Urinary bladder (tissue), 3 donors: ENCODE measurements at regions not wholly inside any gene's neighbourhood (a gene's known extent, or its start where the extent isn't known, plus 50 kb on each side); places are given as distances from the start of the nearest gene placed in this dataset.

Source experiments
- DNase-seq: peaks from one replicate; pipeline ENCODE4 v3.0.0-alpha.2; 2015; ENCODE audit errors: extremely low spot score
- H3K27ac ChIP-seq: one replicate; pipeline ENCODE4 v1.5.1; 2013; ENCODE audit warnings: low read depth, mild to moderate bottlenecking, moderate library complexity
- H3K36me3 ChIP-seq: one replicate; pipeline ENCODE4 v1.6.1; 2013; ENCODE audit warnings: mild to moderate bottlenecking, moderate library complexity; ENCODE audit not compliant: insufficient read depth
- H3K4me1 ChIP-seq: one replicate; pipeline ENCODE4 v1.6.1; 2013; ENCODE audit warnings: mild to moderate bottlenecking, moderate library complexity; ENCODE audit not compliant: insufficient read depth
- H3K4me3 ChIP-seq: one replicate; pipeline ENCODE4 v1.5.1; 2013; ENCODE audit warnings: low read depth, low read length
- WGBS: extraction: QIAGEN DNeasy Blood & Tissue Kit; methylation state at CpG from one replicate; pipeline ENCODE4 v1.1.7; 2013; 5-methylcytosine and 5-hydroxymethylcytosine counted together
- donor health status: healthy with polysubstance abuse.
- donor health status: healthy.

DNA sequence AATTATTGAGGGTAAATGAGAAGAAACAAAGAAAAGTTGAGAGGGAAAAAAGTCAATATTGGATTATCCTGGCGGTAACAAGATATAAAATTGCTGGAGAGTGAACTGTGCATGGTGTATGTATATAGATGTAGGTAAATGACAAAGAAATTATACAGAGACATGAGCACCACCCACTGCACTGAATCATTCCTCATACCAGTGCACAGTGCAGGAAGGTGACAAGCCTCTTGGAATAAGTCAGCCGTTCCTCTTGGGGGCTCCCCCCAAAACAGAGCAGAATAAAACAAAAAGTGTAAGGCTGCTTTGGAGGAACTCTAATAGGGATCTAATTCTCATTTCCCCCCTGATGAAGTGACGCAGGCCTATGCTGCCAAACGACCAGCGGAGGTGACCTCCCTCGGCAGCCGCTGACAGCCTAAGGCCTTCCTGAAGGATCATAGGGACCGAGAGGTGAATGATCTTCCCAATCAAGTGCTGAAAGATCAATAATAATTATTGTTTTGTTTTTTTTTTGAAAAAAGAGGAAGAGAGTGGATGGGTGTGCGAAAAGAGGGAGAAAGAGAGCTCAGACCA lies 245.0 kb downstream of the PSAT1 start:
- Histone ChIP-seq H3K36me3 (no peaks in the 10 kb centered on the region), H3K4me3 (no peak overlapping the region)
- WGBS, result 91% methylated on average over 9 of the region's 9 CpGs

DNA sequence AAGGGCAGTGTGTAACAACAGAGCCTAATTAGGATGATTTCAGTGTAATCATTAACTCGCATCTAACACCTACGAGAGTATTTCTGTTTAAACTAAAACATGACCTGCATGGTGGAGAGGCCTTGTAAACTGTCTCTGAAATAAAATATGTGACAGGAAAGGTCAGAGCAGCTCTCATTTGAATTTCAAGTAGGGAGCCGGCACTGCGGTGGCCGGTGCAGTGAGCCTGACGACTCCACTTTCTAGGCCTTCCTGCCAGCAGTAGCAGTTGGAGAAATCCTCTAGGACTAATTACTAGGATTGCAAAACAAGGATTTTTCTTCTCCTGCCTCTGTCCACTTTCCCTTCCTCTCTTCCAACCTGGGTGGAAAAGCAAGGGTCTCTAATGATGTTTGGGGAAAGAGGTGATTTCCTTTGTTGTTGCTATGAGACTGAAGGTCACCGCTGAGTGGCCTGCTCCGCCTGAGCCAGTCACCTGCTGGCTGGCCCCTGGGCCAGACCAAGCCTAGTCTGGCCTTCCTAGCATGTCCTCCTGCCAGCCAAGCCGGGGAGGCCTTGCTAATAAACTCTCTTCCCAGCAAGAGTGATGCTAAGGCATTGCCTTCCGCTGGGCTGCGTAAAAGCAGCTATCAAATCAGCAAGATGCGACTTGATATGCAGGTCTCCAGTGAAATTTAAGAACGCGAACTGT lies 245.7 kb downstream of the PSAT1 start:
- no peak for DNase-seq
- Histone ChIP-seq H3K4me3 (no peak overlapping the region), H3K27ac (no peak overlapping the region), H3K4me1 (no peaks in the 10 kb centered on the region), H3K36me3 (no peaks in the 10 kb centered on the region)
- 62% methylated on average over 14 of the region's 14 CpGs for WGBS

More for the DNA sequence above, 245.0 kb downstream of the PSAT1 start:
- DNase-seq, result no peak
- Histone ChIP-seq H3K27ac (no peak overlapping the region), H3K4me1 (no peaks in the 10 kb centered on the region)

DNA sequence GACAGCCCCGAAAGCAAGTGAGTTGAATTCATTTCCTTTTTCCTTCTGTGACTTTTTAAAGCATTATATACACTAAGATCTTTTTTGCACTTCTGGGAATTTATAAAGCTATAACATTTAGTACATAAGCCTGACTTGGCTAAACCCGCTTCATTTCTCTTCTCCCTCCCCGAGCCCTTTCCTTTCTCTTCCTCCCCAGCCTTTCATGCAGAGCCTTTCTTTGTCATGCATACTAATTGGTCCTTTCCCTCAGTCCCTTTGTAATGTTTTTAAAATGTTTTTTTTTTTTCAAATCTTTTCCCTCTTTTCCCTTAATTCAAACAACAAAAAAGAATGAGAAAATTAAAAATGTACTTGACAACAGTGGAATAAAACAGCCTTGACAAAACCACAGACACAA lies 246.4 kb downstream of the PSAT1 start:
- 40% methylated on average over 3 of the region's 3 CpGs for WGBS
- DNase-seq, result no peak

DNA sequence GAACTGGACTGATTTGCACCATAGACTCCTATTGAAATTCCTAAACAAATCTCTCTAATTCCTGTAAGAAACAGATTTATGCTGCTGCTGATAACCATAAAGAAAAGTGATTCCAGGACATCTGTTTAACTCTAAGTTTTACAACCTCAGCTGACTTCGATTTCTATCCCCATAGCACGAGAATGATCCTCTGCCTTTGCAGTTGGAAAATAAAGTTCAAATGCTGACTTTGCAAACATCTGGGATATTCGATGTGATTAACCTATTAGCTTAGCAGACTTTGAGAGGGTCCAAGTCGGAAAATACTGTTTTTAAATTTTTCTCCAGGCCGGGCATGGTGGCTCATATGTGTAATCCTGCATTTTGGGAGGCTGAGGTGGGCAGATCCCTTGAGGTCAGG lies 247.3 kb downstream of the PSAT1 start:
- no peaks in the 10 kb centered on the region for H3K4me1 ChIP-seq
- H3K27ac ChIP-seq, result no peak overlapping the region
- H3K36me3 ChIP-seq, result no peaks in the 10 kb centered on the region
- 54% methylated on average over 5 of the region's 5 CpGs for WGBS
- H3K4me3 ChIP-seq, result no peak overlapping the region
- DNase-seq, result no peak

More for the DNA sequence above, 246.4 kb downstream of the PSAT1 start:
- Histone ChIP-seq H3K36me3 (no peaks in the 10 kb centered on the region), H3K27ac (no peak overlapping the region), H3K4me3 (no peak overlapping the region), H3K4me1 (no peaks in the 10 kb centered on the region)

DNA sequence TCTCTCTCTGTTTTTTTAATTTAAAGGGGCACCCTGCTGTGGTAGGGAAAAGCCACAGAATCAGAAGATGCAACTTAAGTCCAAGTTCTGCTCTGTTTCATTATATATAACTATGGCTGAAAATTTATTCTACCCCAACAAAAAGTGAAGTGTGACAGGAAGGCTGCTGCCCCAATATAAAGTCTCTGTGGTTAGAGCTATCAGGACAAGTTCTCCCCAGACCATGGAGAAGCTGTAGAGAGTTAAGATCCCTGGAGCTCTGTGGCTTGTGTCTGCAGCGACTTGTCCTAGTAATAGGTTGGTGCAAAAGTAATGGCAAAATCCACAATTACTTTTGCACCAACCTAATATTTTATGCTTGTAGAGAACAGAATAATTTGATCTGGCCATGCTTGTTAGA lies 250.9 kb downstream of the PSAT1 start:
- no peaks in the 10 kb centered on the region for H3K36me3 ChIP-seq
- WGBS, result 88% methylated on average over 1 of the region's 1 CpG
- no peak for DNase-seq
- no peaks in the 10 kb centered on the region for H3K4me1 ChIP-seq
- H3K4me3 ChIP-seq, result no peak overlapping the region
- H3K27ac ChIP-seq, result no peak overlapping the region

DNA sequence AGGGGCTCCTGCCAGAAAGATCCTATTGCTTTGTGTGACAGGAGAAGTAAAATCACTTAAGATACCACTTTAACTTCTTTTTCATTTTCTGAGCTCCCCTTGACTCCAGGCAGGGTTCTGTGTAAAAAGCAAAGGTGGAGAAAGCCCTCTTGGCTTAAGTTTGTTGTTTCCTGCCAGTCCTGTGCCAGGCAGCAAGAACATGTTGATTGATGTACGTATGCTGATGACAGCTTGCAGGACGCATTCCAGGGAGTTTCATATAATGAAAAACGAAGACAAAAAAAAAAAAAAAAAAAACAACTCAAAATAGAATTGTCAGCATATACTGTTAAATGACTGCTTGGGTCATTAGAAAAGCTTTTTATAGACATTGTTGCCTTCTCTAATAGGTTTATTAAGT lies 251.7 kb downstream of the PSAT1 start:
- WGBS, result 73% methylated on average over 3 of the region's 3 CpGs
- H3K4me3 ChIP-seq, result no peak overlapping the region
- DNase-seq, result no peak

DNA sequence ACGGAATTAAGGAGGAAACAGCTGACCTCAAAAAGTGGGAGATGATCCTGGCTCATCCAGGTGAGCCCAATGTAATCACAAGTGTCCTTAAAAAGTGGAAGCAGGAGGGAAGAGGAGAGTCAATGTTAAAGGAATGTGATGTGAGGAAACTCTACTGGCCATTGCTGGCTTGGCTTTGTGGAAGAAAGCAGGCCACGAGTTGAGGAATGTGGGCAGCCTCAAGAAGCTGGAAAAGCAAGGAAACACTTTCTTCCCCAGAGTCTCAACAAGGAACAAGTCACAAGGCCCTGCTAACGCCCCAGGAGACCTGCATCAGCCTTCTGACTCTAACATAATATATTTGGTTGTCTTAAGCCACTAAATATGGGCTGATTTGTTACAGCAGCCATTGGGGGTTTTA lies 252.8 kb downstream of the PSAT1 start:
- 72% methylated on average over 3 of the region's 3 CpGs for WGBS
- no peaks in the 10 kb centered on the region for H3K4me1 ChIP-seq
- no peaks in the 10 kb centered on the region for H3K36me3 ChIP-seq
- no peak overlapping the region for H3K4me3 ChIP-seq
- no peak overlapping the region for H3K27ac ChIP-seq
- no peak for DNase-seq

More for the DNA sequence above, 251.7 kb downstream of the PSAT1 start:
- H3K36me3 ChIP-seq, result no peaks in the 10 kb centered on the region
- H3K27ac ChIP-seq, result no peak overlapping the region
- no peaks in the 10 kb centered on the region for H3K4me1 ChIP-seq

- Histone ChIP-seq H3K4me1 (no peaks in the 10 kb centered on the region), H3K27ac (no peak overlapping the region), H3K36me3 (no peaks in the 10 kb centered on the region), H3K4me3 (no peak overlapping the region)
- DNase-seq, result no peak
- WGBS, result 44% methylated on average over 1 of the region's 1 CpG
These were observed 255.9 kb downstream of the PSAT1 start for GRCh38 chr9:78552802-78553201.

DNA sequence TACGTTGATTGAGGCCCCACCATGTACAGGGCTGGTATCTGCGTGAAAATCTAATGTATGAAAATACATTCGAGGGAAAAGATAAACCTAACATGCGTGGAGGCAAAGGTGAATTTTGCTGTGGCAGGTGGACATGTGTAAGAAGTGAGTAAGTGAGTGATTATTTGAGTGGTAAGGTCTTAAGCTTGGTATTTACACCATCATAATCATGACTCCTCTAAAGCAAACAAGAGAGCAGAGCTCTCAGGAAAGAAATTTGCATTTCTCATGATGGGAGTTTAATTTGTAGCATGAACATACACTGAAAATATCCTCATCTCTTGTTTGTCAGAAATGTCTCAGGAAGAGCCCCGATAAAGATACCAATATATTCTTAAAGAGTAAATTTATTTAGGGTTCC lies 260.6 kb downstream of the PSAT1 start:
- H3K4me1 ChIP-seq, result no peaks in the 10 kb centered on the region
- no peaks in the 10 kb centered on the region for H3K36me3 ChIP-seq
- no peak overlapping the region for H3K4me3 ChIP-seq
- no peak overlapping the region for H3K27ac ChIP-seq
- WGBS, result 85% methylated on average over 5 of the region's 5 CpGs
- no peak for DNase-seq

- H3K4me3 ChIP-seq, result no peak overlapping the region
- H3K4me1 ChIP-seq, result no peaks in the 10 kb centered on the region
- no peak for DNase-seq
- H3K36me3 ChIP-seq, result no peaks in the 10 kb centered on the region
- H3K27ac ChIP-seq, result no peak overlapping the region
- 46% methylated on average over 3 of the region's 3 CpGs for WGBS
These were observed 262.5 kb downstream of the PSAT1 start for GRCh38 chr9:78559449-78559885.

GRCh38 chr9:78562021-78562420 lies 265.1 kb downstream of the PSAT1 start:
- Histone ChIP-seq H3K36me3 (no peaks in the 10 kb centered on the region), H3K4me3 (no peak overlapping the region), H3K27ac (no peak overlapping the region), H3K4me1 (no peaks in the 10 kb centered on the region)
- 66% methylated on average over 1 of the region's 1 CpG for WGBS
- no peak for DNase-seq

DNA sequence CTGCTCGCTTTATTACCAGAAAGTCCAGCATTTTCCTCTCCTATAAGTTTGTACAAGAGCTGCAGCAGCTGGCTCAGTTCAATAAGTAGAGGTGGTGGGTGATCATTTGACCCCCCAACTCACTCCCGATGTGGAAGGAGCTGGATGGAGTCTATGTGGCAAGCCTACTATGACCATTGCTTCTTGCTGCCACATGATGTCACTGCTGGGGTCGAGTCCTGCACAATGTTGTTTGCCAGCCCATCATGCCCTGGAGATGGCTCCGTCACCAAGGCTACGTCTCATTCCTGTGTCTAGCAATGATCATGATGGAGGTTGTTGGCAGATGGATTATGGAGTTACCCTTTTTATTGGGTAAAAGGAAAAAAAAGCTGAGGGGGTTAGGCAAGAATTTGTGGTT lies 266.3 kb downstream of the PSAT1 start:
- Histone ChIP-seq H3K4me3 (no peak overlapping the region), H3K27ac (no peak overlapping the region), H3K36me3 (no peaks in the 10 kb centered on the region), H3K4me1 (no peaks in the 10 kb centered on the region)
- no peak for DNase-seq
- 86% methylated on average over 5 of the region's 5 CpGs for WGBS

GRCh38 chr9:78565481-78565880 lies 268.6 kb downstream of the PSAT1 start:
- Histone ChIP-seq H3K4me1 (no peaks in the 10 kb centered on the region), H3K4me3 (no peak overlapping the region), H3K27ac (no peak overlapping the region), H3K36me3 (no peaks in the 10 kb centered on the region)
- DNase-seq, result no peak
- WGBS, result 69% methylated on average over 5 of the region's 5 CpGs

DNA sequence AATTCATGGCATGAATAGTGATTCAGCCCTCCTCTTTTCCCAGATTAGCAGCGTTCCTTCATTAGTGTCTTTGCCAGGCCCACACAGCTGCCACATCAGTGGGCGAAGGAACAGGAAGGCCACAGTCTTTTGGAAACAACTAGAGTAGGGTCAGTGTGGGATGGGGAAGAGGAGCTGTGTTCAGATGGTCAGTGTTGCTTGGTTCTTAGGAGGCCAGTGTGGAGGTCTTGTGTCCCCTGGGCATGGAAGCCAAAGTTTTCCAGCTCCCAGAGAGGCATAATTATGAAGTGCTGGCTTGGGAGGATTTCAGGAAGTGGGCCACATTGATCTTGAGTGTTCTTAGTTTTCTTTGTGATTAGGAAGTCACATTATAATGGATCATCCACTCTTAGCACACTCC lies 269.6 kb downstream of the PSAT1 start:
- H3K4me3 ChIP-seq, result no peak overlapping the region
- H3K27ac ChIP-seq, result no peak overlapping the region
- H3K4me1 ChIP-seq, result no peaks in the 10 kb centered on the region
- no peaks in the 10 kb centered on the region for H3K36me3 ChIP-seq
- DNase-seq, result no peak
- WGBS, result 92% methylated on average over 2 of the region's 2 CpGs
